GM23248 (cell line): ENCODE measurements at regions not wholly inside any gene's neighbourhood (a gene's known extent, or its start where the extent isn't known, plus 50 kb on each side); places are given as distances from the start of the nearest gene placed in this dataset.

ENCODE experiments used
- EZH2 ChIP-seq: fragments of 200-600 bp; sonication (generic); IDR thresholded peaks from 2 replicates; pipeline ENCODE4 v1.6.1; 2018; ENCODE audit warnings: antibody characterized with exemption, mild to moderate bottlenecking; ENCODE audit not compliant: insufficient read depth, poor library complexity, severe bottlenecking
- EZH2phosphoT487 ChIP-seq: fragments of 200-600 bp; sonication (generic); IDR thresholded peaks from 2 replicates; pipeline ENCODE4 v1.6.1; 2018; ENCODE audit warnings: antibody characterized with exemption, moderate library complexity, mild to moderate bottlenecking, low read depth; ENCODE audit not compliant: insufficient read depth

DNA sequence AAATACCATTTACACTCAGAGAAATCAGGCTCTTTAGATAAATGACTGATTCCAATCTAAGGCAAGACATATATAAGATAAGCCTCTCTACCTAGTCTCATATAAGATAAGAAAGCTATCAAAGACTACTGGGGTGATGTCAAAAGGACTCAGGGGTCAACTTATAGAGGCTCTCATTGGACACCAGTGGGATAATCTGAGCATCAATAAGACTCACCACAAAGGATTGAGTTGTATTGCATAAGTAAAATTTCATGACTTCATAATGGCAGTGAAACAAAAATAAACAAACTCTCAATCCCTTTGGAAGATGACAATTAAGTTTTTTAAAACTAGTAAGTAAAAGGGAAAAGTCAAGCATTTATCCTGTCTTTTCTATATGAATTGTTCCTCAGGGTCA, 317.8 kb downstream of the SHQ1 start:
- TF ChIP-seq EZH2phosphoT487 = no peak
- no peak for TF ChIP-seq EZH2
